ENCODE measurements at regions not wholly inside any gene's neighbourhood (a gene's known extent, or its start where the extent isn't known, plus 50 kb on each side); places are given as distances from the start of the nearest gene placed in this dataset.

- no peak for TF ChIP-seq CTCF (IDR thresholded peaks at IDR 0.05 in 8 of 11, conservative IDR thresholded peaks at IDR 0.05 in 3 of 11)
- no peak for TF ChIP-seq POLR2AphosphoS5 (IDR thresholded peaks at IDR 0.05)
- TF ChIP-seq POLR2A (IDR thresholded peaks at IDR 0.05): no peak
- intact Hi-C loops (cut with DNase I; ENCODE audit: low total_unique reads): no loop called here
- H3K36me3 ChIP-seq: no peaks in the 10 kb centered on the region
- no peak overlapping the region for H3K4me3 ChIP-seq
- H3K4me1 ChIP-seq: no peaks in the 10 kb centered on the region
- no peaks in the 10 kb centered on the region for H3K9me3 ChIP-seq
- DNase-seq: no peak
- no peaks in the 10 kb centered on the region for H3K27me3 ChIP-seq (replicated peaks in 1 of 7)
- WGBS, 5 donors: 86 to 92% (median 86%) methylated on average over 9 of the region's 9 CpGs
- H3K27ac ChIP-seq: no peak overlapping the region
These were observed 1653.6 kb upstream of the TENM3 start for GRCh38 chr4:180589575-180589974.

- Histone ChIP-seq H3K27me3 (replicated peaks in 1 of 7) (no peaks in the 10 kb centered on the region), H3K4me1 (no peaks in the 10 kb centered on the region), H3K4me3 (no peak overlapping the region), H3K27ac (no peak overlapping the region), H3K36me3 (no peaks in the 10 kb centered on the region), H3K9me3 (no peaks in the 10 kb centered on the region)
- intact Hi-C loops (cut with DNase I; ENCODE audit: low total_unique reads): no loop called here
- no peak for DNase-seq
- TF ChIP-seq CTCF (IDR thresholded peaks at IDR 0.05 in 8 of 11, conservative IDR thresholded peaks at IDR 0.05 in 3 of 11) (no peak), POLR2AphosphoS5 (IDR thresholded peaks at IDR 0.05) (no peak), POLR2A (IDR thresholded peaks at IDR 0.05) (no peak)
- WGBS, 5 donors: 21 to 35% (median 26%) methylated on average over 3 of the region's 3 CpGs
These were observed 1646.2 kb upstream of the TENM3 start for GRCh38 chr4:180596888-180597483.

GRCh38 chr4:180598281-180598680 lies 1644.9 kb upstream of the TENM3 start:
- DNase-seq: no peak
- H3K27ac ChIP-seq: no peak overlapping the region
- intact Hi-C loops (cut with DNase I; ENCODE audit: low total_unique reads): no loop called here
- H3K36me3 ChIP-seq: no peaks in the 10 kb centered on the region
- H3K27me3 ChIP-seq (replicated peaks in 1 of 7): no peaks in the 10 kb centered on the region
- no peak overlapping the region for H3K4me3 ChIP-seq
- TF ChIP-seq POLR2A (IDR thresholded peaks at IDR 0.05) (no peak), POLR2AphosphoS5 (IDR thresholded peaks at IDR 0.05) (no peak), CTCF (IDR thresholded peaks at IDR 0.05 in 8 of 11, conservative IDR thresholded peaks at IDR 0.05 in 3 of 11) (no peak)
- H3K4me1 ChIP-seq: no peaks in the 10 kb centered on the region
- H3K9me3 ChIP-seq: no peaks in the 10 kb centered on the region

- TF ChIP-seq CTCF (IDR thresholded peaks at IDR 0.05 in 8 of 11, conservative IDR thresholded peaks at IDR 0.05 in 3 of 11) (no peak), POLR2AphosphoS5 (IDR thresholded peaks at IDR 0.05) (no peak), POLR2A (IDR thresholded peaks at IDR 0.05) (no peak)
- no peaks in the 10 kb centered on the region for H3K36me3 ChIP-seq
- no peak for DNase-seq
- H3K4me1 ChIP-seq: no peaks in the 10 kb centered on the region
- peaks cover 0 to 5% (median 0%) of the 10 kb centered on the region in 8 donors for H3K9me3 ChIP-seq
- H3K27me3 ChIP-seq (replicated peaks in 1 of 7): no peaks in the 10 kb centered on the region
- H3K4me3 ChIP-seq: no peak overlapping the region
- H3K27ac ChIP-seq: no peak overlapping the region
- WGBS, 5 donors: 92 to 97% (median 93%) methylated on average over 2 of the region's 2 CpGs
- intact Hi-C loops (cut with DNase I; ENCODE audit: low total_unique reads): no loop called here
These were observed 1639.4 kb upstream of the TENM3 start for GRCh38 chr4:180603791-180604190.
